ENCODE measurements at regions not wholly inside any gene's neighbourhood (a gene's known extent, or its start where the extent isn't known, plus 50 kb on each side); places are given as distances from the start of the nearest gene placed in this dataset.
A peak's percentile ranks its signal among the peaks of the same experiment; 100 is the strongest.

DNA sequence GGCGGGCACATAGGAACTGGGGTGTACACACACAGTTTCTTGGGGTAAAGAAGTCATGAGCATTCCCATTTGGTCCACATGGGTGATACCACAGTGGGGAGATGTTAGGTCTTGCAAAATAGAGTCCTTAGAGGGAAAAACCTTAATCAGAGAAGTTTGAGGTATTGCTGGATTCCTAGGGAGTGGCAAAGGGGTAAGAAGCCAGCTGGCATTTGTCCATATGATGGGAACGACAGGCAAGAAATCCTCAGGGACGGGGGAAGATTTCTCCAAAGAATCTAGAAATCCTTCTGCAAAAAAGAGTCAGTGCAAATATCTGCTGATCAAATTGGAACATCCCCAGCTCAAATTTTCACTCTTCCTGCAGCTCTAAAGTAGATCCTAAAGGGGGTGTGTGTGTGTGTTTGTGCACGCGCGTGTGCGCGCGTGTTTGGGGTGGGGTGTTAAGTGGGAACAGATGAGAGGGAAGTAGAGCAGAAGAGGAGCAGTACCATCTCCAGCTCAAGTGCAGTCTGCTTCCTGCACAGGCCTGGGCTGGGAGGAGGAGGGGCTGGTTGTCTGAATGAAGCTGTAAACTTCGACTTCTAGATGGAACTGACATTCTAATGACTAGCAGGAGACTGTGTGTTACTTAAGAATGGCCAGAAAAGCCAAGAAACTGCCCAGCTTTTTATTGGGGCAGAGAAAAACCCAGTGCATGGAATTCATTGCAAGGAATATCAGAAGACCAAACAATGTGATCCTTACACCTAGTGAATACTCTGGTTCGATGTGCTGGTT lies 168.0 kb downstream of the SPP2 start:
- Mint-ChIP-seq H3K4me1 (peaks cover 44% of the 10 kb centered on the region), H3K27me3 (no peaks in the 10 kb centered on the region), H3K27ac (peak overlapping the region; percentile 18), H3K4me3 (peak overlapping the region; percentile 27), H3K36me3 (peaks cover 1% of the 10 kb centered on the region), H3K9me3 (peaks cover 7% of the 10 kb centered on the region)

- H3K4me3 Mint-ChIP-seq, result no peak overlapping the region
- no peak overlapping the region for H3K27ac Mint-ChIP-seq
- no peaks in the 10 kb centered on the region for H3K36me3 Mint-ChIP-seq
- no peaks in the 10 kb centered on the region for H3K9me3 Mint-ChIP-seq
- no peaks in the 10 kb centered on the region for H3K27me3 Mint-ChIP-seq
- H3K4me1 Mint-ChIP-seq, result peaks cover 18% of the 10 kb centered on the region
Observed at GRCh38 chr2:234212534-234212933, 162.0 kb downstream of the SPP2 start.

GRCh38 chr2:234211797-234212196 lies 161.3 kb downstream of the SPP2 start:
- H3K36me3 Mint-ChIP-seq, result no peaks in the 10 kb centered on the region
- peaks cover 11% of the 10 kb centered on the region for H3K4me1 Mint-ChIP-seq
- no peak overlapping the region for H3K27ac Mint-ChIP-seq

DNA sequence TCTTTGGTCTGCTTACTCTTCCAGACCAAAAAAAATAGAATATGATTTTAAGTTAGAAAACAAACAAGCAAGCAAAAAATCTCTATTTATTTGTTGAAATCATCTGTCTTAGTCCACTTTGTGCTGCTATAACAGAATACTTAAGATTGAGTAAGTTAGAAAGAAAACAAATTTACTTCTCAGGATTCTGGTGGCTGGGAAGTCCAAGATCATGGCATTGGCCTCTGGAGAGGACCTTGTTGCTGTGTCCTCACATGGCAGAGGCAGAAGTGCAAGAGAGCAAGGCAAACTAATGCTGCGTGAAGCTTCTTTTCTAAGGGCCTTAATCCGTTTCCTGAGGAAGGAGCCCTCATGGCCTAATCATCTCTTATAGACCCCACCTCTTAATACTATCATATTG lies 156.2 kb downstream of the SPP2 start:
- Mint-ChIP-seq H3K4me3 (no peak overlapping the region), H3K27me3 (no peaks in the 10 kb centered on the region), H3K9me3 (no peaks in the 10 kb centered on the region), H3K27ac (peak overlapping the region; percentile 8), H3K36me3 (peaks cover 3% of the 10 kb centered on the region), H3K4me1 (no peaks in the 10 kb centered on the region)

More at GRCh38 chr2:234211797-234212196, 161.3 kb downstream of the SPP2 start:
- H3K4me3 Mint-ChIP-seq, result no peak overlapping the region
- no peaks in the 10 kb centered on the region for H3K27me3 Mint-ChIP-seq
- no peaks in the 10 kb centered on the region for H3K9me3 Mint-ChIP-seq

GRCh38 chr2:234204480-234204879 lies 154.0 kb downstream of the SPP2 start:
- Mint-ChIP-seq H3K27me3 (no peaks in the 10 kb centered on the region), H3K27ac (no peak overlapping the region), H3K4me3 (no peak overlapping the region), H3K4me1 (no peaks in the 10 kb centered on the region), H3K9me3 (no peaks in the 10 kb centered on the region), H3K36me3 (peaks cover 3% of the 10 kb centered on the region)

DNA sequence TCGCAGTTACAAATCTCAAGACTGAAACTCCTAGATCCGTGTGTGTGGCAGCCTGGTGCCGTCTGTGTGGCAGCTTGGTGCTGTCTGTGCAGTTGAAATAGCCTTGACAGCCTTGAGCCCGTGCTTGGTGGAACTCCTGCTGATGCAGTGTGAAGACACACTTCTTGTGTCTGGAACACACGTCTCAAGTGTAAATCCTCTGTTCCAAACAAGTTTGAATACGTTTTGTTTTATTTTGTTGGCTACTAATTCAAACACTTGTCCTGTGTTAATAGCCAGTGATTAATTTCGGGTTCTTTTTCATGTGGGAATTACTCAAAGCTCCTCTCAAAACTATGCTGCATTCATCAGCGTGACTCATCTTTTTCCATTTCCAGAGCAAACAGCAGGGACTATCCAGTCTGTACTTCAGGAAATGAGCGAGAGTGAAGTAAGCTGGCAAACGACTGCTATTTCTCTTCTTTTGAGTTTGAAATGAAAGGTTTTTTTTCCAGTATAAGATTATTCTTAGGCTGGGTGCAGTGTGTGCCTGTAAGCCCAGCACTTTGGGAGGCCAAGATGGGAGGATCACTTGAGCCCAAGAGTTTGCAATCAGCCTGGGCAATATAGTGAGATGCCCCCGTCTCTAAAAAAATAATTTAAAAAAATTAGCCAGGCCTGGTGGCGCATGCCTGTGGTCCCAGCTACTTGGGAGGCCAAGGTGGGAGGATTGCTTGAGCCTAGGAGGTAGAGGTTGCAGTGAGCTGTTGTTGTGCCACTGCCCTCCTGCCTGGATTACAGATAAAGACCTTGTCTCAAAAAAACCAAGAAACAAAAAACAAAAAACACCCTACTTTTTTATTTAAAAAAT lies 152.9 kb downstream of the SPP2 start:
- no peak overlapping the region for H3K4me3 Mint-ChIP-seq
- no peaks in the 10 kb centered on the region for H3K27me3 Mint-ChIP-seq
- no peaks in the 10 kb centered on the region for H3K4me1 Mint-ChIP-seq
- no peak overlapping the region for H3K27ac Mint-ChIP-seq
- no peaks in the 10 kb centered on the region for H3K9me3 Mint-ChIP-seq
- H3K36me3 Mint-ChIP-seq, result peaks cover 3% of the 10 kb centered on the region

DNA sequence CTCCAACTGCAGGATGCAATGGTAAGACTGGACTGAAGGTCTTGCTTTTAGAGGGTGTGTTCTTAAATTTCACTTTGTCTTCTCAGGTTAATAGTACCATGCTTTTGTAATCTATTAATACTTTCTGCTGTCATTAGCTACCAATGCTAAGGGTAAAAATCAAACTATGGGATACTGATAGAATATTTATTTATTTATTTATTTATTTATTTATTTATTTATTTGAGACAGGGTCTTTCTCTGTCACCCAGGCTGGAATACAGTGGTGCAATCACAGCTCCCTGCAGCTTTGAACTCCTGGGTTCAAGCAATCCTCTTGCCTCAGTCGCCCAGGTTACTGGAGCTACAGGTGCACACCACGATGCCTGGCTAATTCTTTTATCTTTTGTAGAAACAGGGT lies 152.1 kb downstream of the SPP2 start:
- H3K36me3 Mint-ChIP-seq, result peaks cover 3% of the 10 kb centered on the region
- no peak overlapping the region for H3K4me3 Mint-ChIP-seq
- no peak overlapping the region for H3K27ac Mint-ChIP-seq
- no peaks in the 10 kb centered on the region for H3K4me1 Mint-ChIP-seq
- H3K9me3 Mint-ChIP-seq, result no peaks in the 10 kb centered on the region
- H3K27me3 Mint-ChIP-seq, result no peaks in the 10 kb centered on the region

- Mint-ChIP-seq H3K36me3 (peaks cover 3% of the 10 kb centered on the region), H3K27me3 (no peaks in the 10 kb centered on the region), H3K4me1 (no peaks in the 10 kb centered on the region), H3K27ac (no peak overlapping the region), H3K4me3 (no peak overlapping the region), H3K9me3 (no peaks in the 10 kb centered on the region)
Observed at GRCh38 chr2:234199996-234200395, 149.5 kb downstream of the SPP2 start.

DNA sequence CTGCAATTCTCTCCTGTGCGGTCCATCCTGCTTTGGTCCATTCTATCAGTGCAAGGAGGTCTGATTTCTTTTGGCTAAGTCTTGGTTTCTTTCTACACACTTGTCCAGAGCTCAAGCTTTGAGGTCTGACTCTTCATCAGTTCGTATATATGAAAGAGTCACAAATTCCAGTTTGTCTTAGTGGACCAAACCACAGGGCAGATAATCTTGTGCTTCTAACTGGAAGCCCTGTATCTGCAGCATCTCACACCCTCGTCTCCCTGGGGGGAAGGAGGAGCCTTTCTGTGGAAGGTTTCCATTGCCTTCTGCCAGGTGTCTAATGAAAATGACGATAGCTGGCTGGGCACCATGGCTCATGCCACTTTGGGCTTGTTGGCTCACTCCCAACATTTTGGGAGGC lies 148.5 kb downstream of the SPP2 start:
- H3K27ac Mint-ChIP-seq, result no peak overlapping the region
- H3K4me3 Mint-ChIP-seq, result no peak overlapping the region
- no peaks in the 10 kb centered on the region for H3K27me3 Mint-ChIP-seq
- H3K9me3 Mint-ChIP-seq, result no peaks in the 10 kb centered on the region
- H3K36me3 Mint-ChIP-seq, result no peaks in the 10 kb centered on the region
- H3K4me1 Mint-ChIP-seq, result no peaks in the 10 kb centered on the region

- Mint-ChIP-seq H3K27me3 (no peaks in the 10 kb centered on the region), H3K4me1 (peaks cover 6% of the 10 kb centered on the region), H3K36me3 (no peaks in the 10 kb centered on the region), H3K9me3 (no peaks in the 10 kb centered on the region), H3K27ac (no peak overlapping the region), H3K4me3 (no peak overlapping the region)
Observed at GRCh38 chr2:234195516-234195915, 145.0 kb downstream of the SPP2 start.

DNA sequence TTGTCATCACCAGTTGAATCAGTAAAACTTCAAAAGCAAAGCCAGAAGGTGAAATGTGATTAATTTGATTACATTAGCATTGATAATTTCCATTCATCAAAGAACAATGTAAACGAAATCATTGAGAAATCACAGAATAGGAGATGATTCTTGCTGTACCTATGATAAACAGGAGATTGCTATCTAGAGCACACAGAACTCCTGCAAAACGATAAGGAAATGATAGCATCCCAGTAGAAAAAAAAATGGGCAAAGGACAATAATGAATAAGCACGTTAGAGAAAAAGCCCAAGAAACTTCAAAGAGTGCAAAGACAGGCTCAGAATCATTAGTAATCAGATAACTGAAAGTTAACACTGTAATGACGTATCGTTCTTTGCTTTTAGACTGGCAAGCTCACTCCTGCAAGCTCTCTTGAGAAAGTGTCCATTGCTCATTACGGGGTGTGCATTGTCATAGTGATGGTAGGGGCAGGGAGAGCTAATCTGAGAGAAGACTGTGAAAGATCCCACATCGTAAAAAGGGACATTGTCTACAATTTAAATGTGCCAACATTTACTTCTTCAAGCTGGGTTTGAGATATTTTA lies 143.6 kb downstream of the SPP2 start:
- H3K27ac Mint-ChIP-seq, result no peak overlapping the region
- peaks cover 11% of the 10 kb centered on the region for H3K4me1 Mint-ChIP-seq
- H3K27me3 Mint-ChIP-seq, result no peaks in the 10 kb centered on the region
- H3K36me3 Mint-ChIP-seq, result no peaks in the 10 kb centered on the region
- H3K4me3 Mint-ChIP-seq, result no peak overlapping the region
- H3K9me3 Mint-ChIP-seq, result no peaks in the 10 kb centered on the region

GRCh38 chr2:234191819-234192407 lies 141.4 kb downstream of the SPP2 start:
- Mint-ChIP-seq H3K27ac (no peak overlapping the region), H3K36me3 (no peaks in the 10 kb centered on the region), H3K4me1 (peaks cover 11% of the 10 kb centered on the region), H3K27me3 (no peaks in the 10 kb centered on the region), H3K9me3 (no peaks in the 10 kb centered on the region), H3K4me3 (no peak overlapping the region)

- Mint-ChIP-seq H3K27ac (no peak overlapping the region), H3K36me3 (no peaks in the 10 kb centered on the region), H3K27me3 (no peaks in the 10 kb centered on the region), H3K4me1 (peaks cover 11% of the 10 kb centered on the region), H3K4me3 (no peak overlapping the region), H3K9me3 (no peaks in the 10 kb centered on the region)
Observed at GRCh38 chr2:234189786-234190300, 139.3 kb downstream of the SPP2 start.

DNA sequence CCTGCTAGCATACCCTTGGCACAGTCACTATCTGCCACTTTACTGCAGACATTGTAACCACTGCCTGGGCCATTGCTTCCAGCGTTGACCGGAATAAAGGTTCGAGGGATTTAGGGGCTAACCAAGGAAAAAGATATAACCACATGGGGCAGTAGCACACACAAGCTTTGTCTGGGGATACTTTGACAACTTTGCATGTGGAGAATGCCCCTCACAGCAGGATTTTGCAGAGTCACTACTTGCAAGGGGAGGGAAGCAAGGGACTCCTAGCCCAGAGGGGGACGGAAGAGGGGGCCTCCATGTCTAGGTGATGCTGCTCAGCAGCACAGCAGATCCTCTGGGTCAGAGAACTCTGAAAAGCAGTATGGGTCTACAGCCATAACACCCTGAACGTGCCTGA lies 138.7 kb downstream of the SPP2 start:
- Mint-ChIP-seq H3K4me1 (peaks cover 11% of the 10 kb centered on the region), H3K27ac (no peak overlapping the region), H3K9me3 (no peaks in the 10 kb centered on the region), H3K4me3 (no peak overlapping the region), H3K27me3 (no peaks in the 10 kb centered on the region), H3K36me3 (no peaks in the 10 kb centered on the region)

- H3K27me3 Mint-ChIP-seq, result no peaks in the 10 kb centered on the region
- H3K36me3 Mint-ChIP-seq, result no peaks in the 10 kb centered on the region
- peaks cover 11% of the 10 kb centered on the region for H3K4me1 Mint-ChIP-seq
- no peak overlapping the region for H3K4me3 Mint-ChIP-seq
- no peak overlapping the region for H3K27ac Mint-ChIP-seq
- H3K9me3 Mint-ChIP-seq, result no peaks in the 10 kb centered on the region
Observed at GRCh38 chr2:234187646-234188174, 137.2 kb downstream of the SPP2 start.

Data from activated naive CD4-positive, alpha-beta T cell treated with anti-CD3 and anti-CD28 coated beads, Interleukin-2, amount 50 U/mL, for 24 hours (primary cell).